T-helper 2 cell (primary cell): ENCODE measurements at regions not wholly inside any gene's neighbourhood (a gene's known extent, or its start where the extent isn't known, plus 50 kb on each side); places are given as distances from the start of the nearest gene placed in this dataset.

Source experiments
- DNase-seq, 5 experiments: peaks; one replicate each; pipeline versions ENCODE4 v3.0.0 to v3.0.0-alpha.2; 2012 to 2022

DNA sequence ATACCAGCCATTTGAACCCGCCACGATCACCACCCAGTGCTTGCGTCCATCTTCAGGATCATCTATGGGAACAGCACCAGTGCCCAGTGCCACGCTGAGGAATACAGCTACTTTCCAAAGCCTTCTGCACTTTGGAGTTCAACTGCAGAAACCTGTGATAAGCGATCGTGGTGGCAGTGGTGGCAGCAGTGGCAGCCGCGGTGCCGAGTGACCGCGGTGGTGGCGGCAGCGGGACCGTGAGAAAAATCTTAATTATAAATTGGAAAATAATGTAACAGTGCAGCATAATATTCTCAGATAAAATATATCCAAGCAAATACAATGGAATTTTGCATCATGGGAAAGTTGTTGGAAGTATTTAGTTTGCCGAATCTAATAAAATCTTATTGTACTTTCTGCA, 2270.9 kb downstream of the PCDH9 start:
- no peak for DNase-seq

- DNase-seq, result no peak
These were observed 2272.0 kb downstream of the PCDH9 start for GRCh38 chr13:64958106-64958505.

- DNase-seq, result no peak
These were observed 2291.5 kb downstream of the PCDH9 start for GRCh38 chr13:64938660-64939059.

GRCh38 chr13:64937302-64937701, 2292.8 kb downstream of the PCDH9 start:
- DNase-seq, result no peak

DNA sequence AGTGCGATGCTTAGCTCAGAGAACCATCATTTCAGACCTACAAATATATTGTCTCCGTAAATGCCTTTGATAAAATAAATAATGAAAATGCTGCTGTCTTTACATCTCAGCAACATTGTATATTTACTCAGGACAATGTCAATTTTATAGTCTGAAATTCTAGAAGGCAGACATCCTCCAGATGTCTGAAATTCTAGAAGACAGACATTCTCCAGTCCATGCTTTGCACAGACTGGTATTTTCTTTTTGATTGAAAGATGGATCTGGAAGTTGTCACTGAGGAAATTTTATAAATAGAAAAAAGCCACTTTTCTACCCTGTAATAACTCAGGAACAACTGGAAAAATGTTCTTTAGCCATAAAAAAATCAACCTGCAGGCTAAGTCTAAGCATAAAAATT, 2293.3 kb downstream of the PCDH9 start:
- no peak for DNase-seq

DNA sequence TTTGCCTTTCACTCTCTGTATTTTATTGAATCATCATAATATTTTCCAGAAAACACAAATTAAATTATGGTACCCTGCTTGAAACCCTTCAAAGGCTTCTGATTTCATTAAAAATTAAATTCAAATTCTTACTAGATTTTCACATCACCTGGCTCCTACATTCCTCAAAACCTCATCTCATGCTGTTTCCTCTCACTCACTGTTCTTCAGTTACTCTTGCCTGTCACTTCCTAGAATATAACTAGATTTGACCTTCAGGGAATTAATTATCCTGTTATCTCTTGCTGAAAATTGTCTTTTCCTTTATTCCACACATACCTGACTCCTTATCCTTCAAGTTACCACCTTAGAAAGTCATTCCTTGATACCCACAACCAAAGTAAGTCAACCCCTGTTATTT, 2294.7 kb downstream of the PCDH9 start:
- no peak for DNase-seq

- DNase-seq, result no peak
These were observed 2295.4 kb downstream of the PCDH9 start for GRCh38 chr13:64934569-64935362.

- no peak for DNase-seq
These were observed 2299.5 kb downstream of the PCDH9 start for GRCh38 chr13:64930636-64931035.

DNA sequence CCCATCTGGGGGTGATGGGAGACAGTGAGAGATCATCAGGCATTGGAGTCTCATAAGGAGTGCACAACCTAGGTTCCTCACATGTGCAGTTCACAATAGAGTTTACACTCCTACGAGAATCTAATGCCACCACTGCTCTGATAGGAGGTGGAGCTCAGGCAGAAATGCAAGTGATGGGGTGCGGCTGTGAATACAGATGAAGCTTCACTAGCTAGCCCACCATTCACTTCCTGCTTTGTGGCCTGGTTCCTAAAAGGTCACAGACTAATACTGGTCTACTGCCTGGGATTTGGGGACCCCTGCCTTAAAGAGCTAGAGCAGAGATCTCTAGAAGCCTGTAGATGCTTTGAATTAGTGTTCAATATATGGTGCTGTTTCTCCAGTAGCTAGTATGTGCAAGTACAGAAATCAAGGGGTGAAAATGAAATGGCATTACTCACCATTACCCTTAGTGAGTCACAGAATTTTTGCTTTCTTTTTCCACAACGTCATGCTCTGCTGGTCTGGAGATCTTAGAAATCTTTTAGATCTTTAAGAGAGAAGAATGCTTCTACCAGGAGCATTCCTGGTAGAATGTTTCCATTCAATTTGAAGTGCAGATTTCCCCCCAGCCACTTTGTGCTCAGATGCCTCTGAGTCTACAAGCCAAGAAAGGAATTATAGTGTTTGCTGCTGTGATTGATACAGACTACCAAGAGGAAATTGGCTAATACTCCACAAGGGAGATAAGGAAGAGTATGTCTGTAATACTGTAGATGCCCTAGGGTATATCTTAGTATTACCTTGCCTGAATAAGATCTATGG, 2301.2 kb downstream of the PCDH9 start:
- DNase-seq, result no peak

DNA sequence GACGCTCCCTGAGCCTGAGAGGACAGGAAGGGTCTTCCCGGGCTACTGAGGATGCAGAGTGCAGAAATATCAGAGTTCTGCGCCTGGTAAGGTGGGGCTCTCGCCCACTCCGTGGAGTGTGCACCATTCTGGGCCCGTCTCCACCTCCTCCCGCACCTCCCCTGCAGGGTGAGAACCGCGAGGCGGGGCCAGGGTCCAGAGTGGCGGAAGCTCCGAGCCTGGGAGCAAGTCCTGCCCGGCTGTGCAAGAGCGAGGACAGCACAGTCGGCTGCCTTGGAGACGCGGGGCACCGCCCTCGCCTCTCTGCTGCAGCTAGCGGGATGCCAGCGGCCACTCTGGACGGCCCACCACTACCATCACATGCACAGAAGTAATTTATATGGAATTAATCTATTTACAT, 2304.4 kb downstream of the PCDH9 start:
- no peak for DNase-seq

DNA sequence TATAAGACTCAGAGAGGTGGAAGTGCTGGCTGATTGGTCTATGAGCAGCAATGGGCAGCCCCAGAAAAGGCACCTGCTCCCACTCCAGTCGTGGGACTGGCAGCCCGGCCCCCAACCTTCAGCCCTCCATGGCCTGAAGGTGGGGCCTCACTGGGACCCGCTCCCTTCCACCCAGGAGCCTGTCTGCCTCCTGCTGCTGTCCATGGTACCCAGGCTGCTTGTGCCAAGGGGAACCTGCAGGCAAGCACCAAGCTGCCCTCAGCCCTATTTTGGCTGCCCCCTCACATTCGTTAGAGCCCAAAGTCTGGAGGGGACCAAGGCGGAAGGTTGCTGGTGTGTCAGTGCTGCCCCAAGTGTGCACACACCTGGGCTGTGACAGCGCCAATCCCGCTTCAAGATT, 2304.9 kb downstream of the PCDH9 start:
- DNase-seq, result no peak

- no peak for DNase-seq
These were observed 2305.7 kb downstream of the PCDH9 start for GRCh38 chr13:64924401-64924800.

DNA sequence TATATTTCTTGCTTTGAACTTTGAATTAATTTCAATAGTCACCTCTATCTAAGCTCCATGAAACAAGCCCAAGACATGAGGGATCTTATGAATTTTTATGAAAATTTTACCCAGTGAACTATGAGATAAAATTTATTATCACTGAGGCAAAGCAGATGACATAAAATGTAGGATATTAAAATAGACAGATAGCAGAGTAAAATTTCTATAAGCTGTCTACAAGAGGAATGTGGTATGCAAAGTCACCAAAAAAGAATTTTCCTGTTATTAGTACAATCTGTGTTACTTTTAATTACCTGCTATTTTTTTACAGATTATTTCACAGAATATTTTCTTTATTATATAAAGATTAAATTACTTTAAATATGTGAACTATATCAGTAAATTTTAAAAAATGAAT, 2312.6 kb downstream of the PCDH9 start:
- DNase-seq, result no peak

DNA sequence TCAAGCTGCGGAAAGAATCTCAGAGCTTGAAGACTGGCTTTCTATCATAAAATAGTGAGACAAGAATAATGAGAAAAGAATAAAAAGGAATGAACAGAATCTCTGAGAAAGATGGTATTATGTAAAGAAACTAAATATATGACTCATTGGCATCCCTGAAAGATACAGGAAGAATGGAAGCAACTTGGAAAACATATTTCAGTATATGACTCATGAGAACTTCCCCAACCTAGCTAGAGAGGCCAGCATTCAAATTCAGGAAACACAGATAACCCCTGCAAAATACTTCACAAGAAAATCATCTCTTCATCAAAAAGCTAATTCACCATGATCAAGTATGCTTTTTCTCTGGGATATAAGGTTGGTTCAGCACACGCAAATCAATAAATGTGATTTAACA, 2318.0 kb downstream of the PCDH9 start:
- DNase-seq, result no peak

- DNase-seq, result no peak
These were observed 2320.0 kb downstream of the PCDH9 start for GRCh38 chr13:64910096-64910495.

- DNase-seq, result no peak
These were observed 2321.0 kb downstream of the PCDH9 start for GRCh38 chr13:64909184-64909583.

DNA sequence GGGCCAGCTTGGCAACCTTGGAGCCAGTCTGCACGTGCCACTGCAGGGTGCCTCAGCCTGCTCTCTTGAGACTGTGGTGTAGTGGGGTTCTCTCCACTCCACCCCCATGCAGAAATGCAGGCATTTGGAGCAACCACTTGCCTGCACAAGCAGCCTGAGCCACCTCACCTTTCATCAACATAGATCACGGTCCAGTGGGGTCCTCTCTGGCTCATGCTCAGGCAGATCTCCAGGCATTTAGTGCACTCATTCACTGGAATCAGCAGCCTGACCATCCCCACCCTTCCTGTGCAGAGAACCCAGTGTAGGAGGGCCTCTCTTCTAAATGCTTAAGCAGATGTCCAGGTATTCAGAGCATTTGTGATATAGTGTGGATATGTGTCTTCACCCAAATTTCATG, 2330.1 kb downstream of the PCDH9 start:
- DNase-seq, result no peak

DNA sequence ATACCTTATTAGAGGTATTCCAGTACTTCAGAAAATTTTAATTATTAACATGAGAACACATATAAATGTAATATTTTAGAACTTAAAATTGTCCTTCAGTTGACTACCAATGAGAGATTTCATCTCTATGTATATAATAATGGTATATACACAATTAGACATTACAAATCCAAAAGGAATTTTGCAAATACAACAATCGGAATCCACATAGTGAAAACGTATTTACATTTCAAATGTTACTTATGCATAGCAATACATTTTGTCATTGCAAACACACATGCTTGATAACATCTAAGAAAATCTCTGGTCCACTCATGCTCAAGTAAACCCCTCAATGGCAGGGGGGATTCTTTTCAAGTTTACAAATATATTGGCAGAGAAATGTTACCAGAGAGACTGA, 2345.2 kb downstream of the PCDH9 start:
- DNase-seq, result no peak

DNA sequence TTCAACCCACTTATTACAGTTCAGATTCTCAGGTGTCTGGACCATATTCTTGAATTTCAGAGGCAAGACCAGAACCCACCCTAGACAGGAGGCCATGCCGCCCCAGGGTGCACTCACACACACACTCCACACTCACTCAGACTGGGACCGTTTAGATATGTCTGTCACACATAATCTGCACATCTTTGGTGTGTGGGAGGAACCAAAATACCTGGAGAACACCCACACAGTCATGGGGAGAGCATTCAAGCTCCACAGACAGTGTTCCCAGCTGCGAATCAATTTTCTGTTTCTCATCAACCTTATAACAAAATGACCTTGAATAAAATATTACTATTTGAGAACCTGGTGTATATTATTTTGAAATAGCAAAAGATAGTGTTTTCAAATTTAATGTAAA, 2353.0 kb downstream of the PCDH9 start:
- DNase-seq, result no peak

GRCh38 chr13:64871742-64872141, 2358.4 kb downstream of the PCDH9 start:
- DNase-seq, result no peak

DNA sequence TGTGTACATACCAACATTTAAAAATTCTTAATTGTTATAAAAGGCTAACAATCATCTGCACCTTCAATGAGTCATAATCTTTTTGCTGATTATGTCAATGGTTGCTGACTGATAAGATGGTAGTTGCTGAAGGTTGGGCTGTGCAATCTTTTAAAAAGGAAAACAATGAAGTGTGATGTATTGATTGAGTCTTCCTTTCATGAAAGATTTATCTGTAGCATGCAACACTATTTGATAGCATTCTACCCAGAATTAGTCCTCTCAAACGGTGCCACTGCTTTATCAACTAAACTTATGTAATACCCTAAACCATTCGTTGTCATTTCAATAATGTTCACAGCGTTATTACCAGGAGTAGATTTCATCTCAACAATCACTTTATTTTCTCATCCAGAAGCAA, 2360.6 kb downstream of the PCDH9 start:
- no peak for DNase-seq

DNA sequence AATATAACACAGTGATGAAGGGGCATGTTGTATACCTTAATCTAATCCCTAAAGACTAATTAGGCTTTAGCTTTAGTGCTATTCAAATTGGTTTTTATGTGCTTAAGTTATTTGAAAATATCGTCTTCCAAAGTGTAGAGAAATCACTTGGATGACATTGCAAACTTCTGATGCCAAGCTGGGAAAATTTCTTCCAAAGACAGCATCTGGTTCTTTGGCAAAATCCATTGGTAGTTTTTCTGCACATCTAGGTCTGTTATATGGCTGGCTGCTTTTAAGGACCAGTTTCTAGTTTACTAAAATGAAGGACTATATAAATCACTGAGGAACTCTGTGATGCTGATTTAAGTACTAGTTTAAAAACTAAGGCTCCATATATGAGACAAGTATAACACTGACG, 2362.3 kb downstream of the PCDH9 start:
- DNase-seq, result no peak

DNA sequence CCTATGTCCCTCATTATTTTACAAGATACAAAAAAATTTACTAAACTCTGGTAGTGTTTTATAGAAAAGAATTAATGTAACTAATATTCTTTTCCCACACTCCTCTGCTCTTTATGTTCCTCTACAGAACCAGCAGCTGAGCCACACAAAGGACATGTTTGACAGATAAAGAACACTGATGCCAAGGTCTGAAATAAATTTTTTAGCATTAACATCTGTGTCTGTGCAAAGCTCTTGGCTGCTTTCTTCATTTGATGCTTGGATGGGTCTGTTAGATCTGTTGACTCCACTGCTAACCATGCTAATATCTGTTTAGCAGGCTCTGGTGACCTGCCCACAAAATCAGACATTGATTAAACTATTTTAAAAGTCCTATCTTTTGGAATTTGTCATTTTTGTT, 2363.8 kb downstream of the PCDH9 start:
- no peak for DNase-seq

DNA sequence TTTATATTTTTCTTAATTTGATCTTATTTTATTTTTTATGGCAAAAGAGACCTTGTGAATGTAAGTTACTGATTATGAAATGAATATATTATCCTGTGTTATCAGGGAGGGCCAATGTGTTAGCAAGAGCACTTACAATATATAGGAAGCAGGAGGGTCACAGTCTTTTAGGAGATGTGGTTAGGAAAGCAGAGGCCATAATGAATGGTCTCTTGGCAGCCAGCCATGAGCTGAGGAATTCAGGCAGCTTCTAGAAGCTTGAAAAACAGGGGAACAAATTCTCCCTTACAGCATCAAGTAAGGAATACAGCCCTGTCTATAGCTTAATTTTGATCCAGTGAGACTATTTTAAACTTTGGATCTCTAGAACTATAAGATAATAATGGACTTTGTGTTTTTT, 2374.6 kb downstream of the PCDH9 start:
- DNase-seq, result no peak
